Left renal pelvis (tissue), 4 donors: ENCODE measurements at regions not wholly inside any gene's neighbourhood (a gene's known extent, or its start where the extent isn't known, plus 50 kb on each side); places are given as distances from the start of the nearest gene placed in this dataset.

ENCODE experiments used
- DNase-seq, 4 donors: peaks; one replicate each; pipeline ENCODE4 v3.0.0-alpha.2; 2013; ENCODE audit warnings: low read depth in 4 of 4, low spot score in 3 of 4

- DNase-seq = no peak
Observed at GRCh38 chr1:30413606-30414005, 309.8 kb downstream of the MATN1 start.

- no peak for DNase-seq
Observed at GRCh38 chr1:30413111-30413440, 310.3 kb downstream of the MATN1 start.

- DNase-seq = no peak
Observed at GRCh38 chr1:30412241-30413110, 310.9 kb downstream of the MATN1 start.

- no peak for DNase-seq
Observed at GRCh38 chr1:30411206-30411605, 312.2 kb downstream of the MATN1 start.

GRCh38 chr1:30410153-30410851 is 313.1 kb downstream of the MATN1 start:
- no peak for DNase-seq

- DNase-seq = no peak
Observed at GRCh38 chr1:30409476-30410152, 313.8 kb downstream of the MATN1 start.

GRCh38 chr1:30407865-30408580 is 315.4 kb downstream of the MATN1 start:
- DNase-seq = no peak

GRCh38 chr1:30406996-30407864 is 316.2 kb downstream of the MATN1 start:
- no peak for DNase-seq

GRCh38 chr1:30405631-30406212 is 317.7 kb downstream of the MATN1 start:
- no peak for DNase-seq

GRCh38 chr1:30405081-30405480 is 318.3 kb downstream of the MATN1 start:
- no peak for DNase-seq

- no peak for DNase-seq
Observed at GRCh38 chr1:30404341-30404740, 319.0 kb downstream of the MATN1 start.

- no peak for DNase-seq
Observed at GRCh38 chr1:30403726-30404125, 319.7 kb downstream of the MATN1 start.

GRCh38 chr1:30403061-30403645 is 320.2 kb downstream of the MATN1 start:
- DNase-seq = no peak

GRCh38 chr1:30402031-30402430 is 321.4 kb downstream of the MATN1 start:
- no peak for DNase-seq

- no peak for DNase-seq
Observed at GRCh38 chr1:30400507-30400906, 322.9 kb downstream of the MATN1 start.

GRCh38 chr1:30399026-30399425 is 324.4 kb downstream of the MATN1 start:
- no peak for DNase-seq

GRCh38 chr1:30397576-30397975 is 325.8 kb downstream of the MATN1 start:
- DNase-seq = no peak

- DNase-seq = no peak
Observed at GRCh38 chr1:30395631-30396030, 327.8 kb downstream of the MATN1 start.

- DNase-seq = no peak
Observed at GRCh38 chr1:30388386-30388785, 335.0 kb downstream of the MATN1 start.
